Smooth muscle cell (in vitro differentiated cells): ENCODE measurements at regions not wholly inside any gene's neighbourhood (a gene's known extent, or its start where the extent isn't known, plus 50 kb on each side); places are given as distances from the start of the nearest gene placed in this dataset.

ENCODE experiments used
- DNase-seq: peaks from one replicate; lab custom pipeline; 2025; ENCODE audit not compliant: unreplicated experiment; lab: John Stamatoyannopoulos, UW
- H2AFZ ChIP-seq: fragments of 200-600 bp; sonication (generic); 2 replicates; pipeline ENCODE4 v1.6.0; 2016; ENCODE audit warnings: antibody characterized with exemption, low read depth, mild to moderate bottlenecking
- H3F3A ChIP-seq: fragments of 200-600 bp; sonication (generic); 2 replicates; pipeline ENCODE4 v1.6.0; 2017; ENCODE audit warnings: antibody characterized with exemption, low read depth
- H3K27ac ChIP-seq: fragments of 200-600 bp; sonication (generic); 2 replicates; pipeline ENCODE4 v1.5.1; 2016; ENCODE audit warnings: low read depth, mild to moderate bottlenecking
- H3K27me3 ChIP-seq: fragments of 200-600 bp; sonication (generic); 2 replicates; pipeline ENCODE4 v1.6.1; 2016; ENCODE audit warnings: low read depth, mild to moderate bottlenecking
- H3K36me3 ChIP-seq: fragments of 200-600 bp; sonication (generic); 2 replicates; pipeline ENCODE4 v1.5.1; 2016; ENCODE audit warnings: low read depth
- H3K4me1 ChIP-seq: fragments of 200-600 bp; sonication (generic); 2 replicates; pipeline ENCODE4 v1.5.1; 2016; ENCODE audit warnings: low read depth
- H3K4me2 ChIP-seq: fragments of 200-600 bp; sonication (generic); 2 replicates; pipeline ENCODE4 v1.6.0; 2016; ENCODE audit warnings: mild to moderate bottlenecking
- H3K4me3 ChIP-seq: fragments of 200-600 bp; sonication (generic); 2 replicates; pipeline ENCODE4 v1.5.1; 2016; ENCODE audit warnings: mild to moderate bottlenecking
- H3K79me2 ChIP-seq: fragments of 200-600 bp; sonication (generic); 2 replicates; pipeline ENCODE4 v1.6.0; 2016; ENCODE audit warnings: low read depth, mild to moderate bottlenecking
- H3K9ac ChIP-seq: fragments of 200-600 bp; sonication (generic); 2 replicates; pipeline ENCODE4 v1.6.0; 2016; ENCODE audit warnings: low read depth
- H3K9me3 ChIP-seq: fragments of 200-600 bp; sonication (generic); replicated peaks from 2 replicates; pipeline ENCODE4 v1.5.1; 2016; ENCODE audit warnings: low read depth
- H4K20me1 ChIP-seq: fragments of 200-600 bp; sonication (generic); 2 replicates; pipeline ENCODE4 v1.6.0; 2016; ENCODE audit warnings: low read depth
- WGBS: methylation state at CpG from one replicate; pipeline ENCODE4 v1.1.7; 2016; ENCODE audit warnings: low lambda C conversion rate; 5-methylcytosine and 5-hydroxymethylcytosine counted together
- TF ChIP-seq, protein P1 (sequence below): fragments of 200-600 bp; sonication (generic); IDR thresholded peaks from 2 replicates; pipeline ENCODE4 v1.5.1; 2017; ENCODE audit warnings: borderline replicate concordance, mild to moderate bottlenecking, antibody characterized with exemption; ENCODE audit not compliant: insufficient read depth, poor library complexity, severe bottlenecking

DNA sequence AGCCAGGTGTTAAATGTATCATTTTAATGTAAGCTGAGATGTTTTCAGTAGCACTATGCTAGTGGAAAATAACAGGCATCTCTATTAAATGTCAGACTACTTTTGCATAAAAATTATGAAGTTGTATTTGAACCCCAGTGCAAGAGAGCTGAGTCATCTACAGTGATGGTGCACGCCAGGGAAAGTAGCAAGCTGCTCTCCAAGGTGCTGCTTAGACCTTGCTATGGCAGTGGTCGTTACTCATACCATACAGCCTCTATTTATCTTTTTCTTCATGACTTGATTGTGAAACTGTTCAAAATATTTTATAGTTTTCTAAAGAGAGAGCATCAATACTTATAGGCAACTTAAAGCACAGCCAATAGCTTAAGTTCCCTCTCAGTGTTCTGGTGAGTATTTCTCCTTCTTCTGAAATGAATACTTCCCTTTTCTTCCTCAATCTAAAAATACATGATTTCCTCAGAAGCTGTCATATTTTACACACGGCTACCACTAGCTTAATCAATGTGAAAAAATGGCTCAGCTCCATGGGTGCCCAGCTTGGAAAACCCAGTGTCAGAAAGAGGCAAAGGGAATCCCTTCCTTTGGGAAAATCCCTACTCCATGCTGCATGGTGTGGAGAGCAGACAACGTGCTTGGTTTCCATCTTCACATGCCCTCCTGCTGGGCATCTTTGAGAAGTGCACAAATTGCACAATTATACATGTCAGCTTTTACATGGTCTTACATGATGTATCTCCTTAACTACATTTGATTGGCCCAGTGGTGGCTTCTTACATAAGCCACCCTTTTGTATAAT lies 105.6 kb downstream of the ELOVL4 start:
- no peaks in the 10 kb centered on the region for H3F3A ChIP-seq
- WGBS: 70% methylated on average over 4 of the region's 4 CpGs
- H3K9me3 ChIP-seq: no peaks in the 10 kb centered on the region
- H3K4me1 ChIP-seq: no peaks in the 10 kb centered on the region
- no peaks in the 10 kb centered on the region for H3K79me2 ChIP-seq
- H4K20me1 ChIP-seq: no peaks in the 10 kb centered on the region
- DNase-seq: no peak
- no peak overlapping the region for H2AFZ ChIP-seq
- TF ChIP-seq, protein P1, sequence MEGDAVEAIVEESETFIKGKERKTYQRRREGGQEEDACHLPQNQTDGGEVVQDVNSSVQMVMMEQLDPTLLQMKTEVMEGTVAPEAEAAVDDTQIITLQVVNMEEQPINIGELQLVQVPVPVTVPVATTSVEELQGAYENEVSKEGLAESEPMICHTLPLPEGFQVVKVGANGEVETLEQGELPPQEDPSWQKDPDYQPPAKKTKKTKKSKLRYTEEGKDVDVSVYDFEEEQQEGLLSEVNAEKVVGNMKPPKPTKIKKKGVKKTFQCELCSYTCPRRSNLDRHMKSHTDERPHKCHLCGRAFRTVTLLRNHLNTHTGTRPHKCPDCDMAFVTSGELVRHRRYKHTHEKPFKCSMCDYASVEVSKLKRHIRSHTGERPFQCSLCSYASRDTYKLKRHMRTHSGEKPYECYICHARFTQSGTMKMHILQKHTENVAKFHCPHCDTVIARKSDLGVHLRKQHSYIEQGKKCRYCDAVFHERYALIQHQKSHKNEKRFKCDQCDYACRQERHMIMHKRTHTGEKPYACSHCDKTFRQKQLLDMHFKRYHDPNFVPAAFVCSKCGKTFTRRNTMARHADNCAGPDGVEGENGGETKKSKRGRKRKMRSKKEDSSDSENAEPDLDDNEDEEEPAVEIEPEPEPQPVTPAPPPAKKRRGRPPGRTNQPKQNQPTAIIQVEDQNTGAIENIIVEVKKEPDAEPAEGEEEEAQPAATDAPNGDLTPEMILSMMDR: no peak
- H3K36me3 ChIP-seq: no peaks in the 10 kb centered on the region
- H3K4me2 ChIP-seq: no peak overlapping the region
- no peak overlapping the region for H3K4me3 ChIP-seq
- H3K27me3 ChIP-seq: no peaks in the 10 kb centered on the region
- no peak overlapping the region for H3K27ac ChIP-seq
- no peak overlapping the region for H3K9ac ChIP-seq

- TF ChIP-seq, protein P1: no peak
- no peaks in the 10 kb centered on the region for H4K20me1 ChIP-seq
- H3K4me1 ChIP-seq: no peaks in the 10 kb centered on the region
- no peaks in the 10 kb centered on the region for H3K27me3 ChIP-seq
- no peak overlapping the region for H3K27ac ChIP-seq
- DNase-seq: no peak
- H3K9me3 ChIP-seq: no peaks in the 10 kb centered on the region
- H3K9ac ChIP-seq: no peak overlapping the region
- no peaks in the 10 kb centered on the region for H3F3A ChIP-seq
- no peaks in the 10 kb centered on the region for H3K79me2 ChIP-seq
- H2AFZ ChIP-seq: no peak overlapping the region
- H3K4me2 ChIP-seq: no peak overlapping the region
- H3K4me3 ChIP-seq: no peak overlapping the region
- H3K36me3 ChIP-seq: no peaks in the 10 kb centered on the region
Measured at GRCh38 chr6:79838851-79839250, 108.5 kb downstream of the ELOVL4 start.

- peaks cover 6% of the 10 kb centered on the region for H3K4me1 ChIP-seq
- peak overlapping the region; percentile 28 for H3K27ac ChIP-seq
- H3K79me2 ChIP-seq: no peaks in the 10 kb centered on the region
- no peaks in the 10 kb centered on the region for H4K20me1 ChIP-seq
- WGBS: 64% methylated on average over 3 of the region's 3 CpGs
- DNase-seq: no peak
- peak overlapping the region; percentile 59 for H3K4me2 ChIP-seq
- no peaks in the 10 kb centered on the region for H3K9me3 ChIP-seq
- no peak overlapping the region for H3K9ac ChIP-seq
- H3K36me3 ChIP-seq: no peaks in the 10 kb centered on the region
- TF ChIP-seq, protein P1: no peak
- no peaks in the 10 kb centered on the region for H3K27me3 ChIP-seq
- H3F3A ChIP-seq: no peaks in the 10 kb centered on the region
- H3K4me3 ChIP-seq: no peak overlapping the region
- H2AFZ ChIP-seq: no peak overlapping the region
Measured at GRCh38 chr6:79833964-79834284, 113.4 kb downstream of the ELOVL4 start.
